Neural progenitor cell (in vitro differentiated cells): ENCODE measurements at regions not wholly inside any gene's neighbourhood (a gene's known extent, or its start where the extent isn't known, plus 50 kb on each side); places are given as distances from the start of the nearest gene placed in this dataset.

Experiments used
- DNase-seq: peaks from one replicate; pipeline ENCODE4 v3.0.0-alpha.2; 2016; ENCODE audit warnings: low spot score
- H2AFZ ChIP-seq: fragments of 200-600 bp; sonication (generic); replicated peaks from 2 replicates; pipeline ENCODE4 v1.6.1; 2016; ENCODE audit warnings: antibody characterized with exemption
- H3F3A ChIP-seq: fragments of 200-600 bp; sonication (generic); 2 replicates; pipeline ENCODE4 v1.6.1; 2016; ENCODE audit warnings: antibody characterized with exemption, low read depth
- H3K27ac ChIP-seq: fragments of 200-600 bp; sonication (generic); 2 replicates; pipeline ENCODE4 v1.5.1; 2016; ENCODE audit warnings: mild to moderate bottlenecking
- H3K27me3 ChIP-seq: fragments of 200-600 bp; sonication (generic); 2 replicates; pipeline ENCODE4 v1.6.1; 2016; ENCODE audit warnings: mild to moderate bottlenecking, moderate library complexity
- H3K36me3 ChIP-seq: fragments of 200-600 bp; sonication (generic); 2 replicates; pipeline ENCODE4 v1.5.1; 2016
- H3K4me1 ChIP-seq: fragments of 200-600 bp; sonication (generic); 2 replicates; pipeline ENCODE4 v1.6.1; 2016; ENCODE audit warnings: mixed run types
- H3K4me2 ChIP-seq: fragments of 200-600 bp; sonication (generic); 2 replicates; pipeline ENCODE4 v1.6.1; 2016
- H3K4me3 ChIP-seq: fragments of 200-600 bp; sonication (generic); 2 replicates; pipeline ENCODE4 v1.5.1; 2016
- H3K79me2 ChIP-seq: fragments of 200-600 bp; sonication (generic); 2 replicates; pipeline ENCODE4 v1.6.1; 2016; ENCODE audit warnings: low read depth
- H3K9ac ChIP-seq: fragments of 200-600 bp; sonication (generic); 2 replicates; pipeline ENCODE4 v1.6.1; 2016
- H3K9me3 ChIP-seq: fragments of 200-600 bp; sonication (generic); 2 replicates; pipeline ENCODE4 v1.5.1; 2016; ENCODE audit warnings: low read depth
- H4K20me1 ChIP-seq: fragments of 200-600 bp; sonication (generic); 2 replicates; pipeline ENCODE4 v1.6.1; 2016; ENCODE audit warnings: low read depth
- H3K27ac Mint-ChIP-seq: 3 replicates; pipeline ENCODE4 v1.8.0; 2021; ENCODE audit warnings: mixed read lengths
- H3K27me3 Mint-ChIP-seq: 2 replicates; pipeline ENCODE4 v1.8.0; 2022; ENCODE audit warnings: low read depth, mild to moderate bottlenecking, inconsistent platforms, moderate library complexity, mixed read lengths; ENCODE audit not compliant: insufficient read depth
- H3K36me3 Mint-ChIP-seq: 3 replicates; pipeline ENCODE4 v1.8.0; 2021; ENCODE audit warnings: mixed read lengths
- H3K4me1 Mint-ChIP-seq: 3 replicates; pipeline ENCODE4 v1.8.0; 2021; ENCODE audit warnings: mixed read lengths
- H3K4me3 Mint-ChIP-seq: 3 replicates; pipeline ENCODE4 v1.8.0; 2021; ENCODE audit warnings: mild to moderate bottlenecking, moderate library complexity, mixed read lengths
- H3K9me3 Mint-ChIP-seq: 3 replicates; pipeline ENCODE4 v1.8.0; 2020; ENCODE audit warnings: mixed read lengths
- EZH2 ChIP-seq: fragments of 200-600 bp; sonication (generic); IDR thresholded peaks from 2 replicates; pipeline ENCODE4 v1.6.1; 2017; ENCODE audit warnings: antibody characterized with exemption, mild to moderate bottlenecking, moderate library complexity
- EZH2phosphoT487 ChIP-seq: fragments of 200-600 bp; sonication (generic); IDR thresholded peaks from 2 replicates; pipeline ENCODE4 v1.6.1; 2017; ENCODE audit warnings: antibody characterized with exemption
- TF ChIP-seq, protein P1 (sequence below): fragments of 200-600 bp; sonication (generic); IDR thresholded peaks from 2 replicates; pipeline ENCODE4 v1.5.1; 2017; ENCODE audit warnings: antibody characterized with exemption, mild to moderate bottlenecking

DNA sequence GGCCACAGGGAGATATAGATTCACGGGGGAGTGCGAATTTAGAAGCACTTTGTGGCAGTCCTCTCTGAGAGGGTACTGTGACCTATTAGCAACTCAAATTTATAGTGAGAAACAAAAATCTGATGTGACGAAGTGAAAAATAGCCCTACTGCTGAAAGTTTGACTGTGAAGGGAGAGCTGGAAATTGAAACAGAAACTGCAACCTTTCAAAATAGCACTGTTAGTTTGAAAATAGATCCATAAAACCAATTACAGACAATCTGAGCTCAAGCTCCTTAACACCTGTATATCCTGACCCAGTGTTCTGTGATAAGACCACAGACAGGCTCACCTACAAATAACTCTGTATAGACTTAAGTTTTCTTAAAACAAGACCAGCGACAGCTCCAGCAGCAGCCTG, 420.1 kb downstream of the IRX1 start:
- DNase-seq, result no peak
- H3K9me3 Mint-ChIP-seq, result peaks cover 7% of the 10 kb centered on the region
- no peak overlapping the region for H3K27ac Mint-ChIP-seq
- Histone ChIP-seq H3K27ac (no peak overlapping the region), H3F3A (no peaks in the 10 kb centered on the region), H2AFZ (no peak overlapping the region), H3K79me2 (no peaks in the 10 kb centered on the region), H4K20me1 (no peaks in the 10 kb centered on the region), H3K9ac (no peak overlapping the region), H3K4me3 (no peak overlapping the region), H3K27me3 (no peaks in the 10 kb centered on the region), H3K4me1 (peaks cover 10% of the 10 kb centered on the region), H3K4me2 (no peak overlapping the region), H3K9me3 (no peaks in the 10 kb centered on the region), H3K36me3 (no peaks in the 10 kb centered on the region)
- no peaks in the 10 kb centered on the region for H3K36me3 Mint-ChIP-seq
- H3K4me3 Mint-ChIP-seq, result no peak overlapping the region
- TF ChIP-seq, protein P1, sequence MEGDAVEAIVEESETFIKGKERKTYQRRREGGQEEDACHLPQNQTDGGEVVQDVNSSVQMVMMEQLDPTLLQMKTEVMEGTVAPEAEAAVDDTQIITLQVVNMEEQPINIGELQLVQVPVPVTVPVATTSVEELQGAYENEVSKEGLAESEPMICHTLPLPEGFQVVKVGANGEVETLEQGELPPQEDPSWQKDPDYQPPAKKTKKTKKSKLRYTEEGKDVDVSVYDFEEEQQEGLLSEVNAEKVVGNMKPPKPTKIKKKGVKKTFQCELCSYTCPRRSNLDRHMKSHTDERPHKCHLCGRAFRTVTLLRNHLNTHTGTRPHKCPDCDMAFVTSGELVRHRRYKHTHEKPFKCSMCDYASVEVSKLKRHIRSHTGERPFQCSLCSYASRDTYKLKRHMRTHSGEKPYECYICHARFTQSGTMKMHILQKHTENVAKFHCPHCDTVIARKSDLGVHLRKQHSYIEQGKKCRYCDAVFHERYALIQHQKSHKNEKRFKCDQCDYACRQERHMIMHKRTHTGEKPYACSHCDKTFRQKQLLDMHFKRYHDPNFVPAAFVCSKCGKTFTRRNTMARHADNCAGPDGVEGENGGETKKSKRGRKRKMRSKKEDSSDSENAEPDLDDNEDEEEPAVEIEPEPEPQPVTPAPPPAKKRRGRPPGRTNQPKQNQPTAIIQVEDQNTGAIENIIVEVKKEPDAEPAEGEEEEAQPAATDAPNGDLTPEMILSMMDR, result no peak
- no peak for TF ChIP-seq EZH2
- no peak for TF ChIP-seq EZH2phosphoT487
- H3K27me3 Mint-ChIP-seq, result peaks cover 3% of the 10 kb centered on the region
- peaks cover 31% of the 10 kb centered on the region for H3K4me1 Mint-ChIP-seq

DNA sequence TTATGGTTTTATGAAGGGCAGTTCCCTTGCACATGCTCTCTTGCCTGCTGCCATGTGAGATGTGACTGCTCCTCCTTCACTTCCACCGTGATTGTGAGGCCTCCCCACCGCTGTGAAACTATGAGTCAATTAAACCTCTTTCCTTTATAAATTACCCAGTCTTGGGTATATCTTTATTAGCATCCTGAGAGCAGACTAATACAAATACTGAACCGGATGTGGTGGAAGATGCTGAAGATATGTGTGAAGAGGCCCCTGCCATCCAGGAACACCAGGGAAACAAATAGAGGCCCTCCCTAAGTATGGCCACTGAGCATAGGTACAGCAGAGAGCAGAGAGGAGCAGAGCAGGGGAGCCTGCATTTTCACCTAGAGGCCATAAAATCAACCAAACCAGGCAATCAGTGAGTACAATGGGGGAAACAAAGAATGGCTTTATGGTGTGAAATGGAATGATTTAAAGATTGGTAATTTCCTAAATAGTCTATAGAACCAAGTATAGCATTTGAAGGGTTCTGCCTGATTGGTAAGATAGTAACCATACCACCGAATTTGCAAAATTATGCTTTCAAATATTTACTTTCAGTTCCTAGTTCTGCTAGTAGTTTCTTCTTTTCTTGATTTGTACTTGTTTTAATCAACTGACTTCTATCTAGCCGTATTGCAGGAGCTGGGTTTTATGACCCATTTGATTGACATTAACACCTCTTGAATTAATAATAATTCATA, 421.6 kb downstream of the IRX1 start:
- TF ChIP-seq EZH2 (no peak), EZH2phosphoT487 (no peak)
- TF ChIP-seq, protein P1, result no peak
- H3K36me3 Mint-ChIP-seq, result no peaks in the 10 kb centered on the region
- DNase-seq, result no peak

GRCh38 chr5:4018007-4018406, 422.4 kb downstream of the IRX1 start:
- Histone ChIP-seq H3K79me2 (no peaks in the 10 kb centered on the region), H3K4me1 (peaks cover 10% of the 10 kb centered on the region), H3K9me3 (no peaks in the 10 kb centered on the region), H3K9ac (no peak overlapping the region), H3K36me3 (no peaks in the 10 kb centered on the region), H3K4me2 (no peak overlapping the region), H4K20me1 (no peaks in the 10 kb centered on the region), H3K27me3 (no peaks in the 10 kb centered on the region), H3K4me3 (no peak overlapping the region), H2AFZ (no peak overlapping the region), H3F3A (no peaks in the 10 kb centered on the region), H3K27ac (no peak overlapping the region)
- Mint-ChIP-seq H3K27ac (no peak overlapping the region), H3K4me3 (no peak overlapping the region), H3K27me3 (peaks cover 6% of the 10 kb centered on the region), H3K4me1 (peaks cover 33% of the 10 kb centered on the region), H3K9me3 (peaks cover 11% of the 10 kb centered on the region), H3K36me3 (no peaks in the 10 kb centered on the region)
- DNase-seq, result no peak
- TF ChIP-seq, protein P1, result no peak
- TF ChIP-seq EZH2phosphoT487, result no peak
- TF ChIP-seq EZH2, result no peak

More for the DNA sequence above, 421.6 kb downstream of the IRX1 start:
- H3K9ac ChIP-seq, result no peak overlapping the region
- Mint-ChIP-seq H3K4me3 (no peak overlapping the region), H3K9me3 (peaks cover 11% of the 10 kb centered on the region), H3K27ac (no peak overlapping the region), H3K4me1 (peaks cover 35% of the 10 kb centered on the region), H3K27me3 (peaks cover 6% of the 10 kb centered on the region)
- no peaks in the 10 kb centered on the region for H3F3A ChIP-seq
- H3K4me3 ChIP-seq, result no peak overlapping the region
- H2AFZ ChIP-seq, result no peak overlapping the region
- no peaks in the 10 kb centered on the region for H3K27me3 ChIP-seq
- H3K4me1 ChIP-seq, result peaks cover 10% of the 10 kb centered on the region
- H3K27ac ChIP-seq, result no peak overlapping the region
- H3K9me3 ChIP-seq, result no peaks in the 10 kb centered on the region
- no peaks in the 10 kb centered on the region for H3K79me2 ChIP-seq
- H4K20me1 ChIP-seq, result no peaks in the 10 kb centered on the region
- H3K4me2 ChIP-seq, result no peak overlapping the region
- H3K36me3 ChIP-seq, result no peaks in the 10 kb centered on the region
